ENCODE measurements at regions not wholly inside any gene's neighbourhood (a gene's known extent, or its start where the extent isn't known, plus 50 kb on each side); places are given as distances from the start of the nearest gene placed in this dataset.

DNA sequence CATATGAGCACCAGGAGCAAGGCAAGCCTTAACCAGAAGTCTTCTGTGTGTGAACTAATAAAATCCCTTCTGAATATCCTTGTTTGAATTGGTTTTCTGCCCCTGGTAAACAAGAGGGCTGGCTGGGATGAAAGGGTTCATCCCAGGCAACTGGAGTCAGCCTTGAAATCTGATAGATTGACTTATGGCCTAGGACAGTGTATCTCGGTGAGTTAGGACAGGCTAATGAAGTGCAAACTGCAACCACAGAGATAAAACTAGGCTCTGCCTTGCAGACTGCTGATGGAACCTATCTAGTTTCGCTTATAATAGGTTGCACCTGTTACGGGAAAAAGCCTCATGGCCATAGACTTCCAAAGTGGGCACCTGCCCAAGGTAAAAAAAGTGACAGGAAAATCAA, 451.9 kb upstream of the NOVA1 start:
- H3K36me3 ChIP-seq, result no peaks in the 10 kb centered on the region
- H3K27ac ChIP-seq, result no peak overlapping the region
- no peak for DNase-seq (ENCODE audit: low spot score)
- no peaks in the 10 kb centered on the region for H3K27me3 ChIP-seq
- no peaks in the 10 kb centered on the region for H3K4me1 ChIP-seq
- no peak overlapping the region for H3K4me3 ChIP-seq
- peaks cover 0 to 5% of the 10 kb centered on the region in 2 donors for H3K9me3 ChIP-seq
- no peak for TF ChIP-seq CTCF (IDR thresholded peaks at IDR 0.05)

GRCh38 chr14:27050208-27050607, 452.4 kb upstream of the NOVA1 start:
- Histone ChIP-seq H3K9me3 (peaks cover 0 to 5% of the 10 kb centered on the region in 2 donors), H3K27me3 (no peaks in the 10 kb centered on the region), H3K27ac (no peak overlapping the region), H3K4me1 (no peaks in the 10 kb centered on the region), H3K36me3 (no peaks in the 10 kb centered on the region), H3K4me3 (no peak overlapping the region)
- DNase-seq (ENCODE audit: low spot score), result no peak
- no peak for TF ChIP-seq CTCF (IDR thresholded peaks at IDR 0.05)

DNA sequence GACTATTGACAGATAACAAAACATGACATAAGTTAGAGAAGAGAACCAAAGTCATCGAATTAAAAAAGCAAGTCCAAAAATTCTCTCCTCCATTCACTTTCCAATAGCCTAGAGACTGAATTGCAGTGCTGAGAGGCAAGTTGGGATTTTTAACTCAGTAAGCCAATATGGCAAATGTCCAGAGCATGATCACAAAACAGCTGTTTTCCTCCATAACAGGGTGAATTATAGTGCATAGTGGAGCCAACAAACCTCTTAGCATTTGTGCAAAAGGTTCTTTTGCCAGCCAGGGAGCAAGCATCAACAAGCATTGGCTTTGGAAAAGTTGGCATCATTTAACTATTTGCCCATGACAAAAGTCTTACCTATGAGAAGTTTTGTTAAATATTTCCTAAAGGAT, 458.8 kb upstream of the NOVA1 start:
- no peak for DNase-seq (ENCODE audit: low spot score)
- Histone ChIP-seq H3K27me3 (no peaks in the 10 kb centered on the region), H3K27ac (no peak overlapping the region), H3K4me3 (no peak overlapping the region), H3K4me1 (no peaks in the 10 kb centered on the region), H3K9me3 (peaks cover 0 to 5% of the 10 kb centered on the region in 2 donors), H3K36me3 (no peaks in the 10 kb centered on the region)
- TF ChIP-seq CTCF (IDR thresholded peaks at IDR 0.05), result no peak

GRCh38 chr14:27061299-27061698, 463.5 kb upstream of the NOVA1 start:
- H3K27me3 ChIP-seq, result no peaks in the 10 kb centered on the region
- H3K9me3 ChIP-seq, result no peaks in the 10 kb centered on the region
- DNase-seq (ENCODE audit: low spot score), result no peak
- H3K4me1 ChIP-seq, result no peaks in the 10 kb centered on the region
- H3K27ac ChIP-seq, result no peak overlapping the region
- no peak for TF ChIP-seq CTCF (IDR thresholded peaks at IDR 0.05)
- H3K4me3 ChIP-seq, result no peak overlapping the region
- no peaks in the 10 kb centered on the region for H3K36me3 ChIP-seq

DNA sequence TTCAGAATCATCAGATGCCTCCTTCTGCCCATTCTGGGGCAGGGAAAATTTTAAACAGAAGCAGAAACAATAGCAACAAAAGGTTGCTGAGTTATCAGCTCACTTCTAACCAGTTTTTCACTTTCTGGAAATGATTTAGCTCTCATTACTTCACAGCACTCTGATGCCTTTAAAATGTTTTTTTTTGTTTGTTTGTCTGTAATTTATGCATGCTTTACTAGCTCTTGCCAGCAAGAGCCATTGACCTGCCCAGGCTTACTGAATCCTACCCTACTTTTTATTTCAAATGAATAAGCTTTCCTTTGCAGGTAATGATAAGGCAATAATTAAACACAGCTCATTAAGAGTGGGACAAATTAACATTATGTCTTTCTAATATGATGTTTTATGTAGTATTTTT, 466.1 kb upstream of the NOVA1 start:
- H3K27me3 ChIP-seq, result no peaks in the 10 kb centered on the region
- H3K36me3 ChIP-seq, result no peaks in the 10 kb centered on the region
- H3K4me1 ChIP-seq, result no peaks in the 10 kb centered on the region
- no peak overlapping the region for H3K4me3 ChIP-seq
- TF ChIP-seq CTCF (IDR thresholded peaks at IDR 0.05), result no peak
- H3K9me3 ChIP-seq, result no peaks in the 10 kb centered on the region
- no peak overlapping the region for H3K27ac ChIP-seq
- DNase-seq (ENCODE audit: low spot score), result no peak

- H3K27ac ChIP-seq, result no peak overlapping the region
- no peak overlapping the region for H3K4me3 ChIP-seq
- no peaks in the 10 kb centered on the region for H3K27me3 ChIP-seq
- DNase-seq (ENCODE audit: low spot score), result no peak
- H3K36me3 ChIP-seq, result no peaks in the 10 kb centered on the region
- no peak for TF ChIP-seq CTCF (IDR thresholded peaks at IDR 0.05)
- no peaks in the 10 kb centered on the region for H3K9me3 ChIP-seq
- no peaks in the 10 kb centered on the region for H3K4me1 ChIP-seq
Observed at GRCh38 chr14:27065886-27066285, 468.1 kb upstream of the NOVA1 start.

Data from right atrium auricular region (tissue), 2 donors.